ENCODE measurements at regions not wholly inside any gene's neighbourhood (a gene's known extent, or its start where the extent isn't known, plus 50 kb on each side); places are given as distances from the start of the nearest gene placed in this dataset.

GRCh38 chr3:117201901-117202774, 492.6 kb downstream of the TUSC7 start:
- DNase-seq, result no peak

- DNase-seq, result no peak
Observed at GRCh38 chr3:117217355-117217754, 507.8 kb downstream of the TUSC7 start.

DNA sequence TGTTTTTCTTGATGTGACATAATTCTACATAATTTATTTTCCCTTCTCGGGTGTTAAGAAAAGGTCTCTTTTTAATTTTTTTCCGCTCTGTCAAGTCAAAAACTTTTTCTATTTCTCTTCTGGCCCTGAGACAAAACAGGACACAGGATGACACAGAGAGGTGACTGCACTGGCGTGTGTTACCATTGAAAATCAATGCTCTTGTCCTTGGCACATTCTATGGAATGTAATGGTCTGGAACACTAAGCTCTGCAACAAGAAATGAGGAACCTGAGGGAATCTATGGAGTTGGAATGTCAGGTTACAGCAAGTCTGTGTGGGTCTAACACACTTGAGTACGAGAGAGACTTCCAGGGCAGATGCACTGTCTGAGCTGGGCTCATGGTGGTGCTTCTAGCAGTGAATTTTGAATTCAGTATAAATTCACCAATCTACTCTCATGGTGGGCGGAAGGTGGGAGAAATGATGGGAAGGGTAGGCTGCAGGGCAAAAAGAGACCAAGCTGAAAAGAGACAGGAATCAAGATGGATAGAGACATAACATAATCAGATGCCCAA, 508.3 kb downstream of the TUSC7 start:
- DNase-seq, result no peak

DNA sequence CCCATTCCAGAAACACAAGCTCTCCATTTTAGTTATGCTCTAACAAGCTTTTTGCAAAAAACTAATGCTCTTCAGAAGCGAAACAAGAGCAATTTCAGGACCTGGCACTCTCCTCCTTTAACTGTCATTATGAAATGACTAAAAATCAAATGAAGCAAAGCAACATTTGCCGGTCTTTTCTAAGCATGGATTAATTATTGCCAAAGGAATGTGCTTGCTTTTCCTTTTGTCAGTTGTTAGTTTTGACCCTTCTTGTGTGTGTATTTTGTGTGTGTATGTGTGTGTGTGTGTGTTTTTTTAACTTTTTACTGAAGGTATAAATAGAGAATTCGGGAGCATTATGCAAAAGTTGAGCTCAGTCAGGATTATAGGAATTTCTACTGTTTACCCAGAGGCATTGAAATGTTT, 509.1 kb downstream of the TUSC7 start:
- no peak for DNase-seq

- no peak for DNase-seq
Observed at GRCh38 chr3:117219296-117219695, 509.7 kb downstream of the TUSC7 start.

DNA sequence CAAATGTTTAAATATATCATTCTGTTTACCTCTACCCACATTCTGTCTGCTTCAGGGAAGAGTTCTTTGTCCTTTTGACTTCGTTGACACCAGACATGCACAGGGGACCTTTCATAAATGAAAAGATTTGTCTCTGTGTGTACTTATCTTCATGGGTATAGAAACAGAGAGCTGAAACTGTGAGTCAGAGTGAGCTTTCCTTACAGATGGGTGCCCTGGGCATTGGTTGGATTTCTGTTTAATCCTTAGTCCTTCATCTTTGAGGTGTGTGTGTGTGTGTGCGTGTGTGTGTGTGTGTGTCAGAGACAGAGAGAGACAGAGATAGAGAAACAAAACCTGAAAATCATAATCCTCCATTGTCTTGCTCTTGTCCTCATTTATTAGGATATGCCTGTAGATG, 517.4 kb downstream of the TUSC7 start:
- no peak for DNase-seq

- DNase-seq, result no peak
Observed at GRCh38 chr3:117228466-117228865, 518.9 kb downstream of the TUSC7 start.

GRCh38 chr3:117230924-117231323, 521.3 kb downstream of the TUSC7 start:
- DNase-seq, result no peak

- DNase-seq, result no peak
Observed at GRCh38 chr3:117234331-117234730, 524.8 kb downstream of the TUSC7 start.

DNA sequence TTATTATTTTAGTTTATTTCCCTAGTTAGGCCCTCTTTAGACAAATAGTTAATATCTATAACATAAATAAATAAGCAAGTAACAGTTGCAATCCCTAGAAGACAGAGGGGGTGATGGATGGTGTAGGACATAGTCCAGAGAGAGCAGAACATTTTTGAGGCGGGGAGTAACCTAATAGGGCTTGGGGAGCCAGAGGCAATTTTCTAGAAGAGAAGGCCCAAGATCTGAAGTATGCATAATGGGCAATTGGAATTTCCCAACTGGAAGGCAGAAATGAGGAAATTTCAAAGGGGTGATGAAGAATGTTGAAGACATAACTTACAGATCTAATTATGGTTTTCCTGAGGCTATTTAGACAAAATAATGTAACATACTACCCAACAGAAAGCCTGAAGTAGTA, 525.7 kb downstream of the TUSC7 start:
- no peak for DNase-seq

- DNase-seq, result no peak
Observed at GRCh38 chr3:117238806-117239205, 529.2 kb downstream of the TUSC7 start.

DNA sequence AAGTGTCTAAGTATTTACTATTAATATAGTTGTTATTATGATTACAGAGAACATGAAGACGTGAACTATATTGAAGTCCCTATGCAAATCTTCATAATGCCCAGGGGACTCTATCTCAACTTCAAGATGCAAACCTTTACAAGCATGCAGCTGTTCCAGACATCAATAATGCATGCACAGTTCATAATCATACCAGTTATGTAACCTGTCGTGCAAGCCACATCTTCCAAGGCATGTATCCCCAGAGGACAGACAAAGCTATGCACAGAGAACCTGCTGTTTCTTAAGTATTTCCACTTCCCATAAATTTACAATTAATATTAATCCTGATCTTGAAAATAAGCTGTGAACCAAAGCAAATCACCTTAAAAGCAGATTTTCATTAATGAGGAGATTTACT, 534.1 kb downstream of the TUSC7 start:
- DNase-seq, result no peak

DNA sequence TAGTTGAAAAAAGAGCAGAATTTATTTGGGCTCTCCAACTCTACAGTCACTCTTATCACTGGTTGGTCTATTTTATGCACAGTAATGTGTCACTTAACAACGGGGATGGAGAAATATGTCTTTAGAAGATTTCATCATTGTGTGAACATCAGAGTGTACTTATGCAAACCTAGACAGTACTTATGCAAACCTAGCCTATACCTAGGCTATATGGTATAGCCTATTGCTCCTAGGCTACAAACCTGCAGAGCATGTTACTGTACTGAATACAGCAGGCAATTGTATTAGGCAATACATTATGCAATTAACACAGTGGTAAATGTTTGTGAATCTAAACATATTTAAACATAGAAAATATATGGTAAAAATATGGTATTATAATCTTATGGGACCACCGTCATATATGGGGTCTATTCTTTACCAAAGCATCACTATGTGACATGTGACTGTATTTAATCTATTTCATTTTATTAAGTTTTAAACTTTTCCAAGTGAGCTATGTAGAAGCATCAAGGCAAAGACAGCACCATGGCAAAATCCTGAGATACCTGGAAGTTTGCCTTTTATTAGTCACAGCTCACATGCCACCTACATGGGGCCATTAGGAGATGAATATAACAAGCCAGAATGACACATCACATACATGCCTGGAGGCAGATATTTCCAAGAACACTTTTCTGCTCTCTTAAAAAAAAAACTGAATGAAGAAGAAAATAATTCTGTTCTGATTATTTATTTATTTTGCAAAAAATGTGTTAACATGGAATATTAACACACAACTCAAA, 537.4 kb downstream of the TUSC7 start:
- DNase-seq, result no peak

DNA sequence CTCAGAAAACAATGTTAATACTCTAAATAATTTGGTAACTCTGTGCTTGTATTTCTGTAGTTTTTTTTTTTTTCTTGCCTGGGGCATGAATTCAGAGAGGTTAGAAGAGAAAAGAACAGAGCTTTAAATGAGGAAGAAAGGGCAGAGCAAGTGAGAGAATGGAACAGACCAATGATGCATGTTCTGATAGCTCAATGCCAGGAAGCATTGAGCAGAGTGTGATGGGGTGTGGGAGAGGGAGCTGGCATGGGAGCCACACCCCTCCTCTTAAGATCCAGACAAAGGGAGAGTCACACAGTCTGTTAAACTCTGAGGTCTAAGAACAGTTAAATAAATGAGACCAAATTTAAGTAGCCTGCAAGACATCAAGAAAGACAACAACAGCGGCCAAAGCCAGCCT, 538.6 kb downstream of the TUSC7 start:
- no peak for DNase-seq

DNA sequence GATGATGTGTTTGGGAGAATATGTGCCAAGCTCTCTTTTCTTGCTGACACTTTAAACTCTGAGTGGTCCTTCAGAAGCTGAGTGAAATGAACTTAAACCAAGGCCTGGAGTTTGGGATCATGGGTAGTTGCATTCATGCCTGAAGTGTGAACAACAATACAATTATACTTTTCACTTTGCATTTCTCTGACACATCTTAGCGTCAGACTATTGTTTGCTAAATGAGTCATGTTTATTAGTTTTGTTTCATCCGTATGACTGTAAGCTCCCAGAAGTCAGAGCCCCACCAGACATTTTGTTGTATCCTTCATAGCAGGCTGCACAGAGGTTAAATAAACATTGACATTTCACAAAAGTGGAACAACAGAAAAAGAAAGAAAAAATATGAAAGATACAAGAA, 542.6 kb downstream of the TUSC7 start:
- DNase-seq, result no peak

- no peak for DNase-seq
Observed at GRCh38 chr3:117252651-117253050, 543.1 kb downstream of the TUSC7 start.

- DNase-seq, result no peak
Observed at GRCh38 chr3:117253636-117254035, 544.1 kb downstream of the TUSC7 start.

DNA sequence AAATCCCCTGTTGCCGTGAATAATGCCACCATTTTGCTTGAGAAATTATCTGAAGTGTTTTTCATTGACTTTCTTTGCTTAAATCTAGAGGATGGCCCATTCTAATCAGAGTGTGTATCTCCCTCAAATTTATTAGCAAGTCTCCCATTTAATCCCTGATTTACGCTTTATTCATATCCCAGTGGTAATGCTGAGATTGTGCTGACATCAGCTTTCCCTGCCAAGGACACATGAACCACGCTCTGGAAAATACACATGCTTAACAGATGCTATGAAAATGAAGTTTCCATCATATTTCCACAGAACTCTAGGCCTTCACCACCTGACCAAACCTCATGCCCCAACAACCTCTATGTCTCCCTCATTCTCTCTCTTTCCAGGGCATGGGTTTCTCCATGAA, 545.4 kb downstream of the TUSC7 start:
- no peak for DNase-seq

- DNase-seq, result no peak
Observed at GRCh38 chr3:117255736-117256135, 546.2 kb downstream of the TUSC7 start.

GRCh38 chr3:117261983-117262421, 552.4 kb downstream of the TUSC7 start:
- DNase-seq, result no peak

GRCh38 chr3:117263270-117263669, 553.7 kb downstream of the TUSC7 start:
- DNase-seq, result no peak

- no peak for DNase-seq
Observed at GRCh38 chr3:117263745-117264144, 554.2 kb downstream of the TUSC7 start.

GRCh38 chr3:117264204-117264994, 554.8 kb downstream of the TUSC7 start:
- DNase-seq, result no peak

Measured in stimulated activated CD4-positive, alpha-beta T cell treated with anti-CD3 and anti-CD28 coated beads, Interleukin-4, amount 100 ng/mL, for 4 hours (primary cell).